Dermis microvascular lymphatic vessel endothelial cell (primary cell): ENCODE measurements at regions not wholly inside any gene's neighbourhood (a gene's known extent, or its start where the extent isn't known, plus 50 kb on each side); places are given as distances from the start of the nearest gene placed in this dataset.

Experiments used
- DNase-seq, 2 donors: peaks; one replicate each; pipeline versions ENCODE4 v3.0.0 to v3.0.0-alpha.2; 2010; ENCODE audit warnings: low read depth in 2 of 2

DNA sequence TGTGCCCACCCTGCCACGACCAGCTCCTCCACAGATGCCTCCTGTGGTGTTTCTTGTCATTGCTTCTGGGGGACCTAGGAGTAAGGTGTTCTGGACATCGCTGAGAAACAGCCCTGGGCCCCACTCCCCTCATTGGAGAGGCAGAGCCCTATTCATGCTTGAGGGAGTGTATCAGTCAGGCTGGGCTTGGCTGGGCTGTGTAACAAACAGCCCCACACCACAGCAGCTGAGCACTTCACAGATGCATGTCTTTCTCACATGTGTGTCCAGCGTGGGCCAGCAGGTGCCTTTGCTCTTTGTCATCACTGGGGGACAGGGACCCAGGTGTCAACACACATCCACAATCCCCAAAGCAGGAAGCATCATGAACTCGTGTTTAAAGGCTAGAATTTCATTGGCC lies 65.1 kb upstream of the FBRSL1 start:
- no peak for DNase-seq

DNA sequence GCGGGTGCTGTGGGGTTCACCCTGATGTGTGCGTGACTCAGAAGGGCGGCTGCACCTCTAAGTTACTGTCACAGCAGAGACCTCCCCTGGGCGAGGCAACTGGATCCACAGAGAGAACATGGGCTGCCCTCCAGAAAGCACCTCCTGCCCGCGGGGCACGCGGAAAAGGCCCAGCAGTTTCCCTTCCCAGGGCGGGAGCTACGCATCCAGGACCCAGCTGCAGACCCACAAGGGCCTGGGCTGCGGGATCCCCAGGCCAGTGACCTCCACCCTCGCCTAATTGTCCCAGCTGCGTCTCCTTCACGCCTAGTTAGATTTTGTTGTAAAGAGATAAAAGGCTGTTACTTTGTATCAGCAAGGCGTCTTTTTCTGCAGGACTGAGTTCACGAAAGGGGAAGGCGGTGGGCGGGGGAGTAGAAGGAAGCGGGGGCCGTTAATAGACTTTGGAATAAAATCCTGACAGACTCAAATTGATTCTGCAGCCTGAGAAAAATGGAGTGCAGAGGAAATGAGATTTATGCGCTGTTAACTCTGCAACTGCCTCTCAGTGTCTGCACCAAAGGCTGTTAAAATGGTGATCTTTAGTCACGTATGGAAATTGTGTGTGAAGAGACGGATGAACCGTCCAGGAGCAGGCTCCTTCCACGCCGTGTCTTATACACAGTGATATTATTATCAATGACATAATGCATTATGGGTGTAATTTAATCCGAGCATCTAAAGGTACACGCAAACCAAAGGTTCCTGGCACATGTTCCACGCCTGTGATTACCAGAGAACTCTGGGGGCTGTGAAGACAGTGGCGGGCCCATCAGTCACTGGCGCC lies 65.9 kb upstream of the FBRSL1 start:
- no peak for DNase-seq

DNA sequence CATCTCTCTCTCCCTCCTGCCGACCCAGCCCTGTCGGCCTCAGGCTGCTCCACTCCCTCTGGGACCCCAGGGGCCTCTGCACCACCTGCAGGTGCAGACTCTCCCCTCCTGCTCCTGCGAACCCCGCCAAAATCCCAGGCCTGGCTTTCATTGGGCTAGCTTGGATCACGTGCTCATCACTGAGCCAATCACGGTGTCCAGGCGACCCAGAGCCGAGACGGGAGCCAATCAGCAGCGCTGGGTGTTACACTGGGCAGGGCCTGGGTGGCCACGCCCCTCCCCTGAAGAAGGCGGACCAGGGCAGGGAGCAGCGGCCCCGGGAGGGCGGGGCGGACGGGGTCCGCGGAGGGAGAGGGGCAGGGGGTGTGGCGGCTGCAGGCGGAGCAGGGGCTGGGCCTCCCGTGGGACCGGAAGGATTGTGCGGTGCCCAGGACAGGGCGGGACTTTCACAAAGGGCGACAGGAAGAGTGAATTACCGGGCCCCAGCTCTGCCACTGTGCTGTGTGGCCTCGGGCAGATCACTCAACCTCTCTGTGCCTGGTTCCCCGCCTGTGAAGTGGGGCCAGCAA lies 66.6 kb upstream of the FBRSL1 start:
- DNase-seq: no peak

DNA sequence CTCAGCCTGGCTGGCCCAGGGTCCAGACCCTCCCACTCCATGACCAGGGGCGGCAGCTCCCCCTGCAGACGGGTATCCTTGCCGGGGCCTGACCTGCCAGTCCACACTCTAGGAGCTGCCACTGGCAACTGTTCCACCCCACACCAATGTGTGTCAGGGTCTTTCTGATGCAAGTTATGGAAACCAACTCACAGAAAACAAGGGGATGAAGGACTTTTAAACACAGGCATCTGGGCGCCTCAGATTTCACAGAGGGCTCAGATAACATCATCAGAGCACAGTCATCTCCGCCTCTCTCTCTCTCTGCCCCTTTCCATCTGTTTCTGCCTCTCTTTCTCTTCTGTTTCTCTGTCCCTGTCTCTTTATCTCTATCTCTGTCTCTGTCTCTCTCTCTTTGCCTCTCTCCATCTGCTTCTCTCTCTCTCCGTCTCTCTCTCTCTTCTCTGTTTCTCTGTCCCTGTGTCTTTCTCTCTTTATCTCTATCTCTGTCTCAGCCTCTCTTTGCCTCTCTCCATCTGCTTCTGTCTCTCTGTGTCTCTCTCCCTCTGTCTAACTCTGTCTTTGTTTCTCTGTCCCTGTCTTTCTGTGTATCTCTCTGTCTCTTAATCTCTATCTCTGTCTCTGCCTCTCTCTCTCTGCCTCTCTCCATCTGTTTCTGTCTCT lies 67.4 kb upstream of the FBRSL1 start:
- no peak for DNase-seq

DNA sequence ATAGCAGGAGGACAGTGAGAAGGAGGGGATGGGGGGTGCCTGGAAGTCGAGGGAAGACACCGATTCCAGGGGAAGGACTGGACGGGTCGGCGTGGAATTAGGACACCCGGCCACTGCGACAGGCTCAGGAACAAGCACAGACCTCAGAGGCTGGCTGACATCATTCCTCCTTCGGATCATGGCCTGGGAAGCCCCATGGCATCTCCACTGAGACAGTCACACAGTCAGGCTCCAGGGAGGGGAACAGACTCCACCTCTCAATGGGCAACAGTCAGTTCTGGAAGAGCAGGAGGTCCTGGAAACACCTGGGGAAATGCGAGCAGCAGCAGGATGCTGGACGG lies 67.9 kb upstream of the FBRSL1 start:
- no peak for DNase-seq

DNA sequence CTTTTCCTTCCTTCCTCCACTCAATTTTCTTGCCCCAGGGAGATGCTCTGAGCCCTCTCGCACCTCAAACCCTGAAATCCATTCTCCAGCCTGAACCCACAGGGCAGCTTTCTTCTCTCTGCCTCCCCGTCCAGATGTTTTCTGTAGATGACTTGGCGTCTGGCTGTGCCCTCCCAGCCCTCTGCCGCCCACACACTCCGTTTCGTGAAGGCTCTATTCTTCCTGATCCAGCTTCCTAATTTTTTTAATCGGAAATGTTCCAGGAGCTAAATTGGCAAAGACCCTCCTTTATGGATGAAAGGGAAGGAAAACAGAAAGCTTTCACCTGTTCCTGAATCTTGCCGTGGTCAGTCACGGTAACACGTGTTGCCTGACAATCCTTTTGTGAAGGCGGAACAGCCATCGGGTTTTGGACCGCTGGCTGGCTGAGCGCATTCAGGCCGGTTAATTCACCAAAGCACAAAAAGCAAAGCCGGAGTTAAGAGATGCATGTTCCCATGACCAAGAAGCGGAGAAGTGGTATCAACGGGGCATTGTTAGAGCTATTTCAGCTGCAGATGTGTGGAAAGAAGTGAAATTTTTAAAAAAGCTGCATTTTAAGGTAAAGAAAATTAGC lies 70.2 kb upstream of the FBRSL1 start:
- DNase-seq: no peak

DNA sequence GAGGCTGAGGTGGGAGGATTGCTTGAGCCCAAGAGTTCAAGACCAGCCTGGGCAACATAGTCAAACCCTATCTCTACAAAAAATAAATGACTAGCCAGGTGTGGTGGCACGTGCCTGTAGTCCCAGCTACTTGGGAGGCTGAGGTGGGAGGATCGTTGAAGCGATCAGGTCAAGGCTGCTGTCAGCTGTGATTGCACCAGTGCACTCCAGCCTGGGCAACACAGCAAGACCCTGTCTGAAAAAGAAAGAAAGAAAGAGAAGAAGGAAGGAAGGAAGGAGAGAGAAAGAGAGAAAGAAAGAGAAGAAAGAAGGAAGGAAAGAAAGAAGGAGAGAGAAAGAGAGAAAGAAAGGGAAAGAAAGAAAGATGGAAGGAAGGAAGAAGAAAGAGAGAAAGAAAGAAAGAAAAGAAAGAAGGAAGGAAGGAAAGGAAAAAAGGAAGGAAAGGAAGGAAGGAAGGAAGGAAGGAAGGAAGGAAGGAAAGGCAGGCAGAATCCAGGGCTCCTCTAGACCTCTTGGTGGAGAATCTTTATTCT lies 71.5 kb upstream of the FBRSL1 start:
- DNase-seq: no peak

DNA sequence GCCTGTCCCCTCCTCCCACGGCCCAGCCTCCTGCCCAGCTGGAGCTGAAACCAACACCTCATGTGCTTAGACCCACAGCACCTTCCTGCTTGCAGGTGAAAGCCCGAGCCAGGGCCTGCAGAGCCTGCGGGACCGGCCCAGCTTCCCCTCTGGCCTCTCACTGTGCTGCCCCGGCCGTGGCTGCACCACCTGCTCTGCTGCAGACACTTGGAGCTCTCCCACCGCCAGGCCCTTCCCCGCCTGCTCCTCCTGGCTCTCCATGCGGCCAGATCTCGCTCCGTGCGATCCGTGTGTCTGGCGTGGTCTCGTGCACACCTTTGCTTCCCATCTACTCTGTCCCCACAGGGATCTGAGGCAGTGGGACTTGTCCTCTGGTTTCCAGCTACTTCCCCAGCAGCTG lies 72.2 kb upstream of the FBRSL1 start:
- DNase-seq: no peak

DNA sequence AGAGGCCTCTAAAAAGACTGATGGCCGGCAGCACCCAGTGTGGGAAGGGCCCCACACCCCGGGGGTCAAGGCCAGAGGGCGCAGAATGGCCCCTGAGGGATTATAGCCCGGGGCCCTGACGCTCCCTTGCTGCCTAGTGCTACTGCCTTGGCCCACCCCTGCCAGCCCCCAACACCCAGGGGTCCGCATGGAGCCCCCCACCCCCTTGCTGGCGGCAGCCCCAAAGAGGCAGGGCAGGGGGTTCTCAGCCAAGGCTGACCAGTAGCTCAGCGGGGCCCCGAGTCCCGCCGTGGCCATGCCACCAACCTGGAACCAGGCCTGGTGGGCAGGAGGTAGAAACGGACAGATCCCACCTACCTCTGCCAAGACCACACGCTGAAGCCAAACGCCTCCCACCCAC lies 73.1 kb upstream of the FBRSL1 start:
- no peak for DNase-seq

DNA sequence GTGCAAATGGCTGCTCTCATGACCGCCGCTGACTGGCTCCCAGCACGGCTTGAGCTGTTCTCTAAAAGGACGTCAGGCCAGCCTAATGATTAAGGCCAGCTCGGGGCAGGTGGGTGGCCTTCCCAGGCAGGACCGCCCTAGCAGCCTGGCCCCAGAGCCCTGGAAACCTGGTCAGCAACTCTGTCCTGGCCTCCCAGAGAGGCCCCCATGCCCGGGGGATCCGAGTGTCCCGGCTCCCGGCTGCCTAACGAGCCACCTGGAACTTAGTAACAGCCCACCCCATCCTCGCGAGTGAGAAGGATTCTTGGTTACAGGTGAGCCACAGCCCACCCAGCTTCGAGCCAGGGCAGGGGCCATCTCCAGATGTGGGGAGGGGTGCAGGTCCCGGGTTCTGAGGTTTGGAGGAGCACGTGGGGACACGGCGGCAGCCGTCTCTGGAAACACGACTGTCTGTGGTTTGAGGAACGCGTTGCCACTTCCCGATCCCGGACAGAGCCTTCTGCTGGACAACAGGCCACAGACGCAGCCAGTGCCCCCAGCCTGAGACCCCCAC lies 73.8 kb upstream of the FBRSL1 start:
- DNase-seq: no peak

DNA sequence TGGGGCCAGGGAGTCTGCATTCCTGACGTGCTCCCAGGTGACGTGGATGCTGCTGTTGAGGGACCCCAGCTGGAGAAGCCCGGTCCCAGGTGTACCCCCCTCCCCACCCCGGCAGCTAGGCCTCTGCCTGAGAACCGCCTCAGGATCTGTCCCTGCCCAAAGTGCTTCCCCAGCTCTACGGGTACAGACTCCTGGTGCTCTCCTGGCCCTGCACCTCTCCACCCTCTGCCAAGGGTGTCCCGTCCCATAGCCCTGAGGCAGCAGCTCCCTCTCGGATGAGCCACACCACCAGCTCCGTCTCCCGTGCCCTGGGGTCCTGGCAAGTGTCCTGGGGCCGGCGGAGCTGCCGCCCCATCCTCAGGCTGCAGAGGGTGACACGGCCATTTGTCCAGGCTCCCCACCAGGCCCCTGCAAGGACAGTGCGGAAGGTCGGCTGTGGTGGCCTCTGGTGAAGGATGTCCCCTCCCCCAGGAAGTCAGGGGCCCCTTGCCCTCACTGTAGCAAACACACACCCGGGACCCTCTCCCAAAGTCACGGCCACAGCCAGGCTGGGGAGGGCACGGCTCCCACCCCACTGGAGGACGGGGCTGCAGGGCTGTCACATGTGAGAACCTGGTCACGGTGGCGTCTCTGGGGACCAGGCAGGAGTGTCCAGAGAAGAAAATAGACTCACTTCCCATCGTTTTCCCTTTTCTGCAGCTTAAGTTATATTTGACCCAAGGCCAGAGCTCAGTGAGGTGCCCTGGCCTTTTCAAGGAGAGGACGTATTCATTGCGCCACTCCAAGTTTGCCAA lies 74.4 kb upstream of the FBRSL1 start:
- DNase-seq: no peak

DNA sequence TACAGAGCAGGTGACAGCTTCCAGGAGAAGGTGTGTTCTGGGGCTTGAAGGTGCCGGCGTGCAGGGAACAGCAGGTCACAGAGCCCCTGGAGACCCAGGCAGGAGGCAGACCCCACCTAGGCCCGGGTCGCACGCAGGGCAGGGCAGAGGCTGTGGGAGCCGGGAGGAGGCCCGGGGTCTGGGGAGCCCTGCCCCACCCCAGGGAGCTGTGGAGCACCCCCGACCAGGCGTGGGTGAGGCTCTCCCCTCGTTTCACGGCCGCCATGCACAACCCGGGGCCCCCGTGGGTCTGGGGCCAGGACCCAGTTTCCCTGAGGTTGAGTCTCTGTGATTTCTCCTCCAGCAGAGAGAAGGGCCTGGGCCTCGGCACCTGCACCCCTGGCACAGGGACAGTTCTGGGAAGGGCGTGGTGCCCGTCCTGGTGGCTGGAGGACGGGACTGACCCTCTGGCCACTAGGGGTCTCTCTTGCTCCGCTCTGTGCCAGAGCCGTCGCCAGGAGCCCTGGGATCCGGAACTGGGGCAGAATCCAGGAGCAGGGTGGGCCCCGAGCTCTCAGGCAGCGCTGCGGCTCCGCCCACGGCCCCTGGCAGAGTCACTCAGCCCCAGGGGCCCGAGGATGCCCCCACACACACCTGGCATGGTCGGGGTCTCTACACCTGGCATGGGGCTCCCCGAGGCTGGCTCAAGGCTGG lies 75.2 kb upstream of the FBRSL1 start:
- DNase-seq: peak; percentile 42 to 74

DNA sequence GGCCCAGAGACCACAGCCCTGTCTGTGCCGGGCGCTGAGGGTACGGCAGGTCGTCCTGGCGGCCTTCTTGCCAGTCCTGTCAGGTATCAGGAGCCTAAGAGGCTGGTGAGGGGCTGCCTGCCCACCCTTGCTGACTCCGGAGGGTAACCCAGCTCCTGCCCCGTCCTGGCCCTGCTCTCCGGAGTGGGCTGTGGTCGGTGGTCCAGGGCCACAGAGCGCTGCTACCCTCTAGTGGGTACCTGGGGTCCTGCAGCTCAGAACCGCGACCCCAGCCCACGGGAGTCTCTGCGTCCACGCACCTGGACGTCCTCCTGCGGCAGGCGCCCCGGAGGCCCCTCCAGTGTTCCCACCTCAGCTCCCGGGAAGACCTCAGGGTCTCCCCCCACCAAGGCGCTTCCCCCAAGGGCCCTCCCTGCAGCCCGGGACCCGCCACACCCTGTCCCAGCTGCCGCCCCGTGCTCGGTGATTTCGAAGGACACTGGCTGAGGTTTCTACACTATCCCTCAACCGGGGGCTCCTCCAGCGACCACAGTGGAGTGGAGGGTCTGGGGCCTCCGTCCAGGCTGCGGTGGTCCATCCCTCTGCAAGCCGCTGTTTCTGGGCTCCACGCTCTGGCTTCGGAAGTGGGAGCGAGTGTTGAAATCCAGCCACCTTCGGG lies 75.9 kb upstream of the FBRSL1 start:
- DNase-seq: no peak

DNA sequence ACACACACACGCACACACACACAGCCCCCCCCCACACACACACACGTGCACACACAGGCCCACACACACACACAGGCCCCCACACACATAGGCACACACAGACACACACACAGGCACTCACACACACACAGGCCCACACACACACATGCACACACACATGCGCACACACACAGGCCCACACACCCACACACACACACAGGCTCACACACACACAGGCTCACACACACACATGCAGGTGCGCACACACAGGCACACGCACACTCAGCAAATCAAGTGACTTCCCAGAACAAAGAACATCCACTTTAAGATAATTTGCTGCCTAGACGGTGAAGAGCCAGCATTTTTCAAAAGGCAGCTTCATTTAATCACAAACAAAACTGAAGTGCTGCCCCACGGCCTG lies 78.5 kb upstream of the FBRSL1 start:
- no peak for DNase-seq

DNA sequence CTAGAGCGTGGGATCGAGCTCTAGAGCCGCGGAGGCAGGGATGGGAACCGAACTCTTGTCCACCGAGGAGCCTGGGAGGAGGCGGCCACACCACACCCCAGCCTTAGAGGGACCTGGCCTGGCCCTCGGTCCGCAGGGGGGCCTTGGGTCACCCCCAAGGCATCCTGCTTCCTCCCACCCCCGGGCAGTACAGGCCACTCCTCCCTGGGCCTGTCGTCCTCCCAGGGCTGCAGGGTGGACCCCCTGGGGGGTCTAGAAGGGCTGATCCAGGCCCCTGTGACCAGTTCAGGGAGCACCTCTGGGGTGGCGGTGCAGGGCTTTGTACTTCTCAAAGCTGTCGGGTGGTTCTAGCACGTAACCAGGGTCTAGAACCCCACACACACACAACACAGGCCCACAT lies 79.1 kb upstream of the FBRSL1 start:
- no peak for DNase-seq

DNA sequence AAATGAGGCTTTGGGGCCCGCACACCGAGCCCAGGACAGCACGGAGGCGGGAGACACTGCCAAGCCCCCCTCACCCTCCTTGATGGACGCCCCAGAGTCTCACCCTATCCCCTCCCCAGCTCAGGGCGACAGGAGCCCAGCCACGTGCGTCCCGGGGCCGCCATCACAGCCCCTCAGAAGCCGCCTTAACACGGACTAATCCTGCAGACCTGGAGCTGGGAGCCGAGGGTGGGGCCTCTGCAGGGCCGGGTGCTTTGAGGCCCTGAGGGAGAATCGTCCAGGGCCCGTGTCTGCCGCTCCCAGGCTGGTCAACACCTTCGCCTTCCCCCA lies 79.7 kb upstream of the FBRSL1 start:
- DNase-seq: no peak

DNA sequence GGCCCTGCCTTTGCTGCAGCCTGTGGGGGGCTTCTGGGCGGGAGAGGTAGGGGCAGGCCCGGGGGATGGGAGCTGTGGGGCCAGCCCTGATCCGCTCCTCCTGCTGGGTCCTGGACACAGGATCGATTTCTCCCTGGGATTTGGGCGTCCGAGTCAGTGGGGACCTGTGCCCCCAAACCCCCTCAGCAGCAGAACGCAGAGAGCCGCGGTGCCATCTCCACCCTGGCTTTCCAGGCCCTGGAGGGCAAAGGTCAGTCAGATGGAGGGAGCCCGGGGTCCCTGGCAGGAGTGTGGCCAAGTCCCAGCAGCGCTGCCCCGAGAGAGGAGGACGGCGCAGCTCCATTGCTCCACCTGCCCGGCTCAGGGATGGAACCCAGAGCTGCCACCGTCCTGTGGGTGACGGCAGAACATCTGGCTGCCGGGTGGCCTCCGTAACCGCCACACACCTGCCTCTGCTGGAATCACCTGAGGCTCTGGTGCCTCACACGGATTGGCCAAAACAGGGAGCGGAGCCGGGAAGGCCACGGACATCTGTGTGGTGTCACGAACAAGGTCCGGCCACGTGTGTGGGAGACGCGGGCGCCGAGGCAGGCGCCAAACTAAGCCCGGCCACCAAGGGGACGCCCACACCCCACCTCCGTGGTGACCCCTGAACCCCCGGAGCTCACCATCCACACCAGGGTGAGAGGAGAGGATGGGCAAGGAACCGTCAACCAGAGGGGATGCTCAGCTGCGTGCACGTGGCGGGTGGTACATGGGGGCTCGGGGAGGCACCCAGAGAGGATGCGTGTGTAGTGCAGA lies 80.3 kb upstream of the FBRSL1 start:
- DNase-seq: no peak

DNA sequence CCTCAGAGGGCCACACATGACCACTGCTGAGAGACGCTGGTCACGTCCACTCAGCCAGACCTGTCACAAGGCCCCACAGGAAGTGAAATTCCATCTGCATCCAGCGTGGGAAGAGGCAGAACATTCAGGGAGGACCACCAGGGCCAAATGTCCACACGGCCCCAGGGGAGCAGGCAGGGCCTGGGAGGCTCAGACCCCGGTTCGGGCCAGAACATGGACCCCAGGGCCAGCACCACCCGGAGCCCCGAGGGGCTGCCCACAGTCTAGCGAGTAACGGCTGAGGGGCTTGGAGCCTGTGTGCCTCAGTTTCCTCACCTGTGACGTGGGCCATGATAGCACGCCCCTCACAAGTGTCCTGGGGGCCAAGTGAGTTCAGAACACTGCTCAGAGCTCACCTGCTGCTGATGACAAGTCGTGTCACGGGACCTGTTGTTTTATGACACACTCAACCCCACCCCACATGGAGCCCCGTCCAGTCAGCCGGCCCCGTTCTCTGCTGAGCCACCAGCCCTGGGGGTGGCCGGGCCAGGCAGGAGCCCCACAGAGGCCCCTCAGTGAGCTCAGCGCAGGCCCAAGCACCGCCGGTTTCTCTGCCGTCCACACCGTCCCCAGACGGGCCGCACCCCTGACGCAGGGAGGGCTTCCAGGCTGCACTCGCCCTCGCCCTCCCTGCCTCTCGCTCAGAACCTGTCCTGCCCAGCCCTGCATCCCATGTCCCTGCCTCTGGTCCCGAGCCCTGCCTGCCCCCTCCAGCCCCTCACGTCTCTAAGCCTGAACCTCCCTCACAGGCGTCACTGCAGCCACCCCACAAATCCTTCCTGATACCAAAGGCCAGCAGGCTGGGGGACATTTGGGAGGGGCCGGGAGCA lies 79.5 kb upstream of the GALNT9 start:
- no peak for DNase-seq
